AG04450 (cell line): ENCODE measurements at regions not wholly inside any gene's neighbourhood (a gene's known extent, or its start where the extent isn't known, plus 50 kb on each side); places are given as distances from the start of the nearest gene placed in this dataset.

ENCODE experiments used
- CTCF ChIA-PET: fragments of 300-600, 350-600 bp; formaldehyde crosslinking; extraction: SDS; loops from one replicate; lab custom pipeline; 2022; ENCODE audit warnings: antibody characterized with exemption, inconsistent platforms; lab: Charles Lee
- POLR2A ChIA-PET: fragments of 350-600 bp; formaldehyde crosslinking; extraction: SDS; loops from one replicate; lab custom pipeline; 2021; ENCODE audit warnings: antibody characterized with exemption, inconsistent platforms; lab: Yijun Ruan, JAX
- DNase-seq: peaks from one replicate; pipeline ENCODE4 v3.0.0-alpha.2; 2011; ENCODE audit warnings: low read depth, low spot score
- H3K27ac ChIP-seq: one replicate; pipeline ENCODE4 v1.5.1; 2012; ENCODE audit warnings: low read depth, low read length, control low read depth
- H3K27me3 ChIP-seq: one replicate; pipeline ENCODE4 v1.6.0; 2012; ENCODE audit warnings: low read length; ENCODE audit not compliant: control insufficient read depth, insufficient read depth
- H3K4me3 ChIP-seq: 2 replicates; pipeline ENCODE4 v1.5.1; 2011; ENCODE audit warnings: mild to moderate bottlenecking, low read depth, low read length, control low read depth
- H3K9me3 ChIP-seq: 2 replicates; pipeline ENCODE4 v1.5.1; 2012; ENCODE audit warnings: low read length; ENCODE audit not compliant: control insufficient read depth, insufficient read depth
- CTCF ChIP-seq: IDR thresholded peaks from 2 replicates; pipeline ENCODE4 v1.5.1; 2011; ENCODE audit warnings: low read depth, low read length, control low read depth, inconsistent platforms

- ChIA-PET POLR2A (interaction anchor here (0.7 kb wide), 1 partner anchor 23 kb away, joined by 4 read pairs; no protein-coding TSS in a partner anchor), CTCF (no interaction called here)
- no peak overlapping the region for H3K27ac ChIP-seq
- no peak overlapping the region for H3K4me3 ChIP-seq
- no peaks in the 10 kb centered on the region for H3K27me3 ChIP-seq
- DNase-seq: no peak
- peaks cover 11% of the 10 kb centered on the region for H3K9me3 ChIP-seq
- no peak for TF ChIP-seq CTCF
Measured at GRCh38 chr22:47580121-47580520, 817.7 kb downstream of the TBC1D22A start.

GRCh38 chr22:47576908-47577307 lies 814.5 kb downstream of the TBC1D22A start:
- Histone ChIP-seq H3K27ac (no peak overlapping the region), H3K4me3 (no peak overlapping the region), H3K9me3 (peaks cover 34% of the 10 kb centered on the region), H3K27me3 (no peaks in the 10 kb centered on the region)
- ChIA-PET CTCF (no interaction called here), POLR2A (no interaction called here)
- no peak for TF ChIP-seq CTCF
- DNase-seq: no peak

DNA sequence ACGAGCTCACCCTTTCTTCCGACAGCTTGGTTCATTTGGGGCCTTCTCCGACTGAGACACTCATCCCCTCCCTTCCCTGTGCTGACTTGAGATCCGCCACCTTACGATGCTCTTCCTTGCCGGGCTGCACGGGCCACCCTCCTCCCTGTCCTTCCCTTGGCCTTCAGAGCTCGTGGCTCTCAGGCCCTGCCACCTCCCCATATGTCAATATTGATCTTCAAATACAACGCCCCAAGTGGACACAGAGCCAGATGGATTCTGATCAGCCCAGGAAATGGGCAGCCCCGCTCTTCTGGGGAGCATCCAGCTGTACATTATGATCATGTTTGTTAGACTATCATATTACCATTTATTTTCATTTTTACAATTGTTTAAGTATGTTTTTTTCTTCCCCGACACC lies 812.8 kb downstream of the TBC1D22A start:
- peaks cover 48% of the 10 kb centered on the region for H3K9me3 ChIP-seq
- ChIA-PET POLR2A (no interaction called here), CTCF (no interaction called here)
- DNase-seq: no peak
- TF ChIP-seq CTCF: no peak
- H3K27ac ChIP-seq: no peak overlapping the region
- H3K27me3 ChIP-seq: no peaks in the 10 kb centered on the region
- H3K4me3 ChIP-seq: no peak overlapping the region

GRCh38 chr22:47574556-47574955 lies 812.1 kb downstream of the TBC1D22A start:
- POLR2A ChIA-PET: no interaction called here
- no peak overlapping the region for H3K4me3 ChIP-seq
- H3K27me3 ChIP-seq: no peaks in the 10 kb centered on the region
- CTCF ChIA-PET: no interaction called here
- TF ChIP-seq CTCF: no peak
- no peak for DNase-seq
- H3K9me3 ChIP-seq: peaks cover 56% of the 10 kb centered on the region
- no peak overlapping the region for H3K27ac ChIP-seq

- ChIA-PET CTCF (no interaction called here), POLR2A (no interaction called here)
- DNase-seq: no peak
- H3K27ac ChIP-seq: no peak overlapping the region
- no peak for TF ChIP-seq CTCF
- H3K4me3 ChIP-seq: no peak overlapping the region
- H3K9me3 ChIP-seq: peaks cover 69% of the 10 kb centered on the region
- H3K27me3 ChIP-seq: no peaks in the 10 kb centered on the region
Measured at GRCh38 chr22:47573141-47573540, 810.7 kb downstream of the TBC1D22A start.
